Keratinocyte (primary cell): ENCODE measurements at regions not wholly inside any gene's neighbourhood (a gene's known extent, or its start where the extent isn't known, plus 50 kb on each side); places are given as distances from the start of the nearest gene placed in this dataset.

ENCODE experiments used
- DNase-seq: peaks from one replicate; pipeline ENCODE4 v3.0.0-alpha.2; 2011; ENCODE audit warnings: low read depth, missing footprints, low spot score
- FAIRE-seq: peaks from 2 replicates; lab custom pipeline; 2011; peaks lifted over from hg19 to GRCh38; lab: Jason Lieb, UNC
- H2AFZ ChIP-seq: 2 replicates; pipeline ENCODE4 v1.6.0; 2012; ENCODE audit warnings: low read length, control low read depth, inconsistent platforms; ENCODE audit not compliant: control insufficient read depth
- H3K27ac ChIP-seq: 2 replicates; pipeline ENCODE4 v1.5.1; 2011; ENCODE audit warnings: low read length; ENCODE audit not compliant: control insufficient read depth, insufficient read depth
- H3K27me3 ChIP-seq: 3 replicates; pipeline ENCODE4 v1.6.0; 2011; ENCODE audit warnings: low read length; ENCODE audit not compliant: control insufficient read depth, insufficient read depth; ENCODE audit errors: extremely low read depth
- H3K36me3 ChIP-seq, 2 experiments: 2 replicates in 1 of 2; 3 replicates in 1 of 2; pipeline ENCODE4 v1.5.1; 2011; ENCODE audit warnings: low read length in 2 of 2, mild to moderate bottlenecking in 1 of 2; ENCODE audit not compliant: control insufficient read depth in 2 of 2, insufficient read depth in 2 of 2; ENCODE audit errors: extremely low read depth in 1 of 2
- H3K4me1 ChIP-seq: 3 replicates; pipeline ENCODE4 v1.5.1; 2011; ENCODE audit warnings: low read length; ENCODE audit not compliant: control insufficient read depth, insufficient read depth; ENCODE audit errors: extremely low read depth
- H3K4me2 ChIP-seq: 3 replicates; pipeline ENCODE4 v1.6.0; 2011; ENCODE audit warnings: low read depth, low read length; ENCODE audit not compliant: control insufficient read depth, insufficient read depth; ENCODE audit errors: extremely low read depth
- H3K4me3 ChIP-seq, 3 experiments: fragments of 200-600 bp in 1 of 3; sonication (generic) in 1 of 3; 2 replicates in 2 of 3; 3 replicates in 1 of 3; pipeline ENCODE4 v1.5.1; 2011 to 2016; ENCODE audit warnings: low read length in 3 of 3, mild to moderate bottlenecking in 3 of 3, control low read depth in 2 of 3, inconsistent platforms in 1 of 3, low read depth in 1 of 3, mixed read lengths in 1 of 3, mixed run types in 1 of 3, moderate library complexity in 1 of 3; ENCODE audit not compliant: control insufficient read depth in 2 of 3, insufficient read depth in 2 of 3; ENCODE audit errors: extremely low read depth in 1 of 3
- H3K79me2 ChIP-seq: 2 replicates; pipeline ENCODE4 v1.6.0; 2012; ENCODE audit warnings: low read length; ENCODE audit not compliant: control insufficient read depth, insufficient read depth
- H3K9ac ChIP-seq: 3 replicates; pipeline ENCODE4 v1.6.0; 2011; ENCODE audit warnings: low read length; ENCODE audit not compliant: control insufficient read depth, insufficient read depth; ENCODE audit errors: extremely low read depth
- H3K9me1 ChIP-seq: 3 replicates; pipeline ENCODE4 v1.6.0; 2011; ENCODE audit warnings: low read length; ENCODE audit not compliant: control insufficient read depth, insufficient read depth; ENCODE audit errors: extremely low read depth
- H3K9me3 ChIP-seq: 2 replicates; pipeline ENCODE4 v1.5.1; 2012; ENCODE audit warnings: low read depth, low read length; ENCODE audit not compliant: control insufficient read depth
- H4K20me1 ChIP-seq: 3 replicates; pipeline ENCODE4 v1.6.0; 2011; ENCODE audit warnings: low read length; ENCODE audit not compliant: control insufficient read depth, insufficient read depth; ENCODE audit errors: extremely low read depth
- EZH2 ChIP-seq: IDR thresholded peaks from one replicate; pipeline ENCODE4 v1.6.1; 2012; ENCODE audit warnings: inconsistent platforms, mild to moderate bottlenecking, low read length, moderate library complexity
- dilution Hi-C: fragments of 300-500 bp; cut with MboI; formaldehyde crosslinking; loops from one replicate; pipeline ENCODE4 v1.7.0; 2020; ENCODE audit warnings: low sequenced_read_pairs; ENCODE audit not compliant: extremely low pct_ligation_motif_present
- small RNA-seq, 3 experiments: library from RNA; depleted of rRNA; stranded (forward); fragments of <200 nt; gene quantifications; one replicate each; pipeline ENCODE3, GENCODE V24; 2012; ENCODE audit warnings: low read depth in 3 of 3, low replicate concordance in 1 of 3; ENCODE audit not compliant: insufficient read length in 3 of 3
- TF ChIP-seq, protein P1 (sequence below), 3 experiments: IDR thresholded peaks in 1 of 3; conservative IDR thresholded peaks in 1 of 3; optimal IDR thresholded peaks in 1 of 3; 2 replicates in 2 of 3; 3 replicates in 1 of 3; pipeline versions ENCODE3 to v1.5.1; 2011; ENCODE audit warnings: low read length in 3 of 3, mild to moderate bottlenecking in 3 of 3, moderate library complexity in 2 of 3, control low read depth in 1 of 3, inconsistent platforms in 1 of 3; ENCODE audit not compliant: insufficient read depth in 2 of 3; ENCODE audit errors: extremely low read depth in 1 of 3

DNA sequence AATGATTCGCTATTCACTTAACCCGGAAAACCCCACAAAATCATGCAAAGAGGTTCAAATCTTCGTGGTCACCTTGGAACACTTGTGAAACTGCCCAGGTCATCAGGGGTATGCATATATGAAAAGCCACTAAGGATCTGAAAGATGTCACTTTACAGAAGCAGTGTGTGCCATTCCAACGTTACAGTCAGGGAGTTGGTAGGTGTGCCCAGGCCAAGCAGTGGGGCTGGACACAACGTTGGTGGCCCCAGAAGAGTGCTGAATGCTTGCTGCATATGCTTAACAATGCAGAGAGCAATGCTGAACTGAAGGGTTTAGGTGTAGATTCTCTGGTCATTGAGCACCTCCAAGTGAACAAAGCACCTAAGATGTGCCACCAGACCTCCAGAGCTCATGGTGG lies 51.1 kb upstream of the EIF5 start:
- no peak for FAIRE-seq
- no peak for TF ChIP-seq EZH2
- TF ChIP-seq, protein P1, sequence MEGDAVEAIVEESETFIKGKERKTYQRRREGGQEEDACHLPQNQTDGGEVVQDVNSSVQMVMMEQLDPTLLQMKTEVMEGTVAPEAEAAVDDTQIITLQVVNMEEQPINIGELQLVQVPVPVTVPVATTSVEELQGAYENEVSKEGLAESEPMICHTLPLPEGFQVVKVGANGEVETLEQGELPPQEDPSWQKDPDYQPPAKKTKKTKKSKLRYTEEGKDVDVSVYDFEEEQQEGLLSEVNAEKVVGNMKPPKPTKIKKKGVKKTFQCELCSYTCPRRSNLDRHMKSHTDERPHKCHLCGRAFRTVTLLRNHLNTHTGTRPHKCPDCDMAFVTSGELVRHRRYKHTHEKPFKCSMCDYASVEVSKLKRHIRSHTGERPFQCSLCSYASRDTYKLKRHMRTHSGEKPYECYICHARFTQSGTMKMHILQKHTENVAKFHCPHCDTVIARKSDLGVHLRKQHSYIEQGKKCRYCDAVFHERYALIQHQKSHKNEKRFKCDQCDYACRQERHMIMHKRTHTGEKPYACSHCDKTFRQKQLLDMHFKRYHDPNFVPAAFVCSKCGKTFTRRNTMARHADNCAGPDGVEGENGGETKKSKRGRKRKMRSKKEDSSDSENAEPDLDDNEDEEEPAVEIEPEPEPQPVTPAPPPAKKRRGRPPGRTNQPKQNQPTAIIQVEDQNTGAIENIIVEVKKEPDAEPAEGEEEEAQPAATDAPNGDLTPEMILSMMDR (optimal IDR thresholded peaks at IDR 0.05 in 1 of 3, IDR thresholded peaks at IDR 0.05 in 1 of 3, conservative IDR thresholded peaks at IDR 0.05 in 1 of 3; ENCODE audit: extremely low read depth in 1 of 3, insufficient read depth in 2 of 3, low read length in 3 of 3): no peak
- dilution Hi-C loops: no loop called here

DNA sequence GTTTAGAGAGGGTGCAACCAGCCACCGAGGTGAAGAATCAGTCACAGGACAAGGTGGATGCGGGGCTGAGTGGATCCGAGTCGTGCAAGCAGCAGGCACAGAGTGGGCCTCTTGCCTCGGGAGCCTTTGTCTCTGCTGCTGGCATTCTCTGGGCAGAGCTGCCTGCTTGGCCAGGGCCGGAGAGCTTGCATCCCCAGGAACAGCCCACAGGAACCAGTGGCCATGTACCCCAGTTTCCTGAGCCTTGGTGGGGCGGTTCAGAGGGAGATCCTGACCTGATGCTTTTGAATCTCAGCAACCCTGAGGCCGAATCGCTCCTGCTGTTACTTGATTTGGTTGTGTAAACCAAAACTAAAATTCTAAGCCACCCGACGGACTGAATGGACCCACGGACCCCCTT lies 50.1 kb upstream of the EIF5 start:
- FAIRE-seq (no peak), DNase-seq (no peak)
- H3K79me2 ChIP-seq: no peaks in the 10 kb centered on the region
- no peaks in the 10 kb centered on the region for H4K20me1 ChIP-seq
- dilution Hi-C loops: no loop called here
- no peaks in the 10 kb centered on the region for H3K9me1 ChIP-seq
- peaks cover 34% of the 10 kb centered on the region for H3K27me3 ChIP-seq
- H3K4me2 ChIP-seq: no peak overlapping the region
- no peak overlapping the region for H3K27ac ChIP-seq
- H3K4me3 ChIP-seq: no peak overlapping the region
- no peak overlapping the region for H3K9ac ChIP-seq
- TF ChIP-seq, protein P1 (optimal IDR thresholded peaks at IDR 0.05 in 1 of 3, IDR thresholded peaks at IDR 0.05 in 1 of 3, conservative IDR thresholded peaks at IDR 0.05 in 1 of 3; ENCODE audit: extremely low read depth in 1 of 3, insufficient read depth in 2 of 3, low read length in 3 of 3): no peak
- no peak for TF ChIP-seq EZH2
- peaks cover 2% of the 10 kb centered on the region for H3K4me1 ChIP-seq
- no peak overlapping the region for H2AFZ ChIP-seq
- no peaks in the 10 kb centered on the region for H3K36me3 ChIP-seq
- no peaks in the 10 kb centered on the region for H3K9me3 ChIP-seq

More for the DNA sequence above, 51.1 kb upstream of the EIF5 start:
- Histone ChIP-seq H3K4me2 (no peak overlapping the region), H3K4me1 (peaks cover 2% of the 10 kb centered on the region), H3K36me3 (no peaks in the 10 kb centered on the region), H3K4me3 (no peak overlapping the region), H3K27ac (no peak overlapping the region), H3K9me1 (no peaks in the 10 kb centered on the region), H3K27me3 (peaks cover 44% of the 10 kb centered on the region), H4K20me1 (no peaks in the 10 kb centered on the region), H3K9ac (no peak overlapping the region), H3K79me2 (no peaks in the 10 kb centered on the region), H2AFZ (no peak overlapping the region), H3K9me3 (no peaks in the 10 kb centered on the region)
- no peak for DNase-seq

Small RNAs in the stretch of these regions (small RNA-seq; reads per million reads assigned to genes)
- gene AL161669.2: 0 reads per million in 3 experiments
